Muscle layer of colon (tissue), 2 donors: ENCODE measurements at regions not wholly inside any gene's neighbourhood (a gene's known extent, or its start where the extent isn't known, plus 50 kb on each side); places are given as distances from the start of the nearest gene placed in this dataset.
"Not testable (repeated sequence)": the region's sequence is repeated elsewhere in the genome, so short reads cannot be mapped to it uniquely, and the experiment has no call there.

Experiments used
- H3K27ac ChIP-seq: one replicate; pipeline ENCODE4 v1.7.0; 2013; ENCODE audit warnings: low read depth, mild to moderate bottlenecking, low read length, moderate library complexity
- H3K27me3 ChIP-seq, 2 donors: one replicate each; pipeline ENCODE4 v1.7.0; 2013; ENCODE audit warnings: low read length in 2 of 2, mild to moderate bottlenecking in 2 of 2; ENCODE audit not compliant: insufficient read depth in 2 of 2, control insufficient read depth in 1 of 2
- H3K36me3 ChIP-seq: one replicate; pipeline ENCODE4 v1.7.0; 2013; ENCODE audit warnings: mild to moderate bottlenecking, low read length; ENCODE audit not compliant: insufficient read depth
- H3K4me1 ChIP-seq: one replicate; pipeline ENCODE4 v1.7.0; 2013; ENCODE audit warnings: mild to moderate bottlenecking, low read length; ENCODE audit not compliant: insufficient read depth
- H3K4me3 ChIP-seq, 2 donors: one replicate each; pipeline ENCODE4 v1.7.0; 2013; ENCODE audit warnings: low read length in 2 of 2, low read depth in 1 of 2, mild to moderate bottlenecking in 1 of 2, moderate library complexity in 1 of 2
- H3K9ac ChIP-seq: one replicate; pipeline ENCODE4 v1.7.0; 2013; ENCODE audit warnings: low read length
- H3K9me3 ChIP-seq: one replicate; pipeline ENCODE4 v1.7.0; 2013; ENCODE audit warnings: mild to moderate bottlenecking, low read length
- donor health status: abdominal sarcoma.
- donor health status: Adenocarcinoma of cecum.

- not testable (repeated sequence) for H3K9me3 ChIP-seq, H3K9ac ChIP-seq, H3K27ac ChIP-seq, H3K4me3 ChIP-seq, H3K4me1 ChIP-seq, H3K36me3 ChIP-seq, H3K27me3 ChIP-seq
Observed at GRCh38 chr2:89129440-89129839, 438.0 kb downstream of the RPIA start.

DNA sequence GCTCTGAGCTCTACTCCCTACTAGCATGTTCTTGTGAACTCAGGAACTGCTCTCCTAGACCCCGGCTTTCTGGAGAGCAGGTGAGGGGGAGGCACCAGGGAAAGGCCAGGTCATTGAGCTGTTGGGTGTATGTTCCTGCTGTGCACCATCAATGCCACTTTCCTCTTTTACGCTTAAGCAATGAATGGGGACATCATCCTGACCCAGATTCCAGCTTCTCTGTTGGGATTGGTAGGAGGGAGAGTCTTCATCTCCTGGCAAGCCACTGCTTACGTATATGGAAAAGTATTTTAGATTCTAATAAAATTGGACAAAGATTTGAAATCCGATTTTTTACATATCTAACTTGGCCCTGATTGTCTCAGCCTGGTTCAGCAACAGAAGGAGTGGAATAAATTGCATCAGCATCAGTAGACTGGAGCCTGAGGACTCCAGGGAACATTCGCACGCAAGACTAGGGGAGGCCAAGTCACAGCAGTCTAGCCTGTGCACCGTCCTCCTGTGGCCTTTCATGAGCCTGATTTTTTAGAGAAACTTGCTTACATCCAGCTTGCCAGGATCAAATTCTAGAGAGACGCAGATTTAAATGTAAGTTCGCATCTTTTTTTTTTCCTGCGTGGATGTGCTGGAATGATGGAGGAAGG lies 439.3 kb downstream of the RPIA start:
- not testable (repeated sequence) for H3K9me3 ChIP-seq, H3K4me3 ChIP-seq, H3K27me3 ChIP-seq, H3K4me1 ChIP-seq, H3K36me3 ChIP-seq, H3K27ac ChIP-seq, H3K9ac ChIP-seq

GRCh38 chr2:89142959-89143358 lies 451.5 kb downstream of the RPIA start:
- not testable (repeated sequence) for H3K27me3 ChIP-seq, H3K9me3 ChIP-seq, H3K27ac ChIP-seq, H3K4me3 ChIP-seq, H3K36me3 ChIP-seq, H3K4me1 ChIP-seq, H3K9ac ChIP-seq

GRCh38 chr2:89145342-89145741 lies 453.9 kb downstream of the RPIA start:
- H3K9ac ChIP-seq, H3K36me3 ChIP-seq, H3K4me1 ChIP-seq, H3K27me3 ChIP-seq, H3K9me3 ChIP-seq, H3K27ac ChIP-seq, H3K4me3 ChIP-seq: not testable (repeated sequence)

GRCh38 chr2:89148256-89148655 lies 456.8 kb downstream of the RPIA start:
- H3K9ac ChIP-seq, H3K27me3 ChIP-seq, H3K9me3 ChIP-seq, H3K36me3 ChIP-seq, H3K27ac ChIP-seq, H3K4me3 ChIP-seq, H3K4me1 ChIP-seq: not testable (repeated sequence)

DNA sequence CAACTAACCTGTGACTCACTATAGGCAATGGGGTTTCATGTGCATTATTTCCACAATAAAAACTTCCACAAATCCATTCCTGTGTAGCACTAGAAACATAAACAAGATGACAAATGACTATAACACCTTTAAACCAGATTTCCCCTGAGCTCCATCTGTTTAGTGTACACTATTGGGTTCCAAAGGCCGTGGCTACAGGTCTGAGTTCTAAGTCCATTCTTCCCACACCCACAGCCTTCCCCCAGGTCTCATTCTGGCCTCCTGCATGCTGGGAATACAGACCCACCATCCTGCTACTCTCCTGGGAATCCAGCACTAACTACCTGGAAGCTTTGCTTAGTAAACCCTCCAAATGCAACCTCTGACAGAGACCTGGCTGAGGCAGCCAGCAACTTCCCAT lies 460.2 kb downstream of the RPIA start:
- not testable (repeated sequence) for H3K9me3 ChIP-seq, H3K36me3 ChIP-seq, H3K27me3 ChIP-seq, H3K4me3 ChIP-seq, H3K4me1 ChIP-seq, H3K9ac ChIP-seq, H3K27ac ChIP-seq

DNA sequence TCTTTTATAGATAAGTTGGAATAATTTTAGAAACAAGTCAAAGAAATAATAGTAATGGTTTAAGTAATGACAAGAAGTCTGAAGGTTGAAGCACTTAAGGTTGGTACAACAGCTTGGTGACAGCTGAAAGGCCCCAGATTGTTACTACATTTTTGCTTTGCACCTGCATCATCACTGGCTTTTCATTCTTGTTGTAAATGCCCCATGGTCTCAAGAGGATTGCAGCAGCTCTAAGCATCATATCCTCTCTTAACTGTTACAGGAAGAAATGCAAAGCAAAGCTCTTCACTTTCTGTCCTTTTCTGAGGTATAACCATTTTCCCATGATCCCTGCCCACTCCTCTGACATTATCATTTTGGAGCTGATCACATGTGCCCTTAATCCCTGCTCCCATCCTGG lies 461.0 kb downstream of the RPIA start:
- H3K27me3 ChIP-seq, H3K4me1 ChIP-seq, H3K27ac ChIP-seq, H3K9me3 ChIP-seq, H3K9ac ChIP-seq, H3K36me3 ChIP-seq, H3K4me3 ChIP-seq: not testable (repeated sequence)

GRCh38 chr2:89153210-89153609 lies 461.7 kb downstream of the RPIA start:
- not testable (repeated sequence) for H3K9me3 ChIP-seq, H3K27me3 ChIP-seq, H3K4me1 ChIP-seq, H3K36me3 ChIP-seq, H3K27ac ChIP-seq, H3K4me3 ChIP-seq, H3K9ac ChIP-seq

DNA sequence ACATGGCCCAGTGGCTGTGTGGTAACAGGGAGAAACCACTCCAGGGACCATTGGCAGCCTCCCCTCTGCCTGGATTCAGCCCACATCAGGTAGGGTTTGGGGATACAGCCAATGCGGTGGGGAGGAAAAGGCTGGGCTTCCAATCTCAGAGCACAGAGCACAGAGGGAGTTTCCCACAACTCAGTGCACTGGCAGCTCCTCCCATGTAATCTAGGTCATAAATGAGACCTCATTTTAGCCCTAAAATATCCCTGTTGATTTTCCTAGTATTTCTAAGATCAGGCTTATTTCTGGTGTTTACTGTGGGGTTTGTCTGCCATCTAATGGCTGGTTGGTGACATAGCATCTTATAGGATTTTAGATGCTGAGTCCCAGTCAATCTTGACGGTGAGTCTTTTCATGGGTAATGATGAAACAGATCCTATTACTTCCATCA lies 462.8 kb downstream of the RPIA start:
- not testable (repeated sequence) for H3K9ac ChIP-seq, H3K27me3 ChIP-seq, H3K9me3 ChIP-seq, H3K36me3 ChIP-seq, H3K4me1 ChIP-seq, H3K27ac ChIP-seq, H3K4me3 ChIP-seq

DNA sequence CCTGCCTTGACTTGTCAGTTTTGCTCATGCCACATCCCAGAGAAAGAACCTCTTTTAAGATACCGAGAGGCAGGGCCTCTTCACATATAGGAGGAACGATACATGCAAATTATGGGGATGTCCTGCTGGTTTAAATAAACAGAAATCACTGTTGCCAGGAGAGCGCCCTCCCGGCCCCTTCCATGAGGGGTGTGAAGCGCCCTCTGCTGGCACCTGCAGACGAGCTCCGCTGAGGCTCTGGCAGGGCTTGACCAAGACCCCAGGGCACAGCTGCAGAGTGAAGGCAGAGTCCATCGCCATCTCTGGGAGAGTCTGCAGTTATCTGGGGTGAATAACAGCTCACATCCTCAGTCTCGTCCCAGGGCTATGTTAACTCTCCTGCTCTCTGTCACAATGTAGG lies 468.8 kb downstream of the RPIA start:
- not testable (repeated sequence) for H3K9ac ChIP-seq, H3K4me1 ChIP-seq, H3K36me3 ChIP-seq, H3K27ac ChIP-seq, H3K27me3 ChIP-seq, H3K4me3 ChIP-seq, H3K9me3 ChIP-seq

GRCh38 chr2:89161626-89162025 lies 470.2 kb downstream of the RPIA start:
- H3K4me1 ChIP-seq, H3K9me3 ChIP-seq, H3K4me3 ChIP-seq, H3K27ac ChIP-seq, H3K9ac ChIP-seq, H3K36me3 ChIP-seq, H3K27me3 ChIP-seq: not testable (repeated sequence)

- H3K9ac ChIP-seq, H3K4me1 ChIP-seq, H3K27ac ChIP-seq, H3K27me3 ChIP-seq, H3K9me3 ChIP-seq, H3K36me3 ChIP-seq, H3K4me3 ChIP-seq: not testable (repeated sequence)
Observed at GRCh38 chr2:89170506-89171173, 479.2 kb downstream of the RPIA start.
